GM21528 (cell line): ENCODE measurements at regions not wholly inside any gene's neighbourhood (a gene's known extent, or its start where the extent isn't known, plus 50 kb on each side); places are given as distances from the start of the nearest gene placed in this dataset.

Experiments used
- ATAC-seq: cut with Tn5 transposase; IDR thresholded peaks from one replicate; pipeline ENCODE4 v1.9.1; 2021; ENCODE audit warnings: mild to moderate bottlenecking, moderate library complexity; ENCODE audit not compliant: unreplicated experiment, low FRiP score

GRCh38 chr2:56688661-56689060, 504.9 kb downstream of the CCDC85A start:
- ATAC-seq, result no peak

- no peak for ATAC-seq
Observed at GRCh38 chr2:56693501-56693900, 509.7 kb downstream of the CCDC85A start.

- ATAC-seq, result no peak
Observed at GRCh38 chr2:56703001-56703400, 519.2 kb downstream of the CCDC85A start.

- ATAC-seq, result no peak
Observed at GRCh38 chr2:56705713-56706112, 521.9 kb downstream of the CCDC85A start.

- ATAC-seq, result no peak
Observed at GRCh38 chr2:56707218-56707617, 523.4 kb downstream of the CCDC85A start.

GRCh38 chr2:56707650-56708049, 523.9 kb downstream of the CCDC85A start:
- no peak for ATAC-seq

- no peak for ATAC-seq
Observed at GRCh38 chr2:56709181-56709580, 525.4 kb downstream of the CCDC85A start.

GRCh38 chr2:56713161-56713676, 529.4 kb downstream of the CCDC85A start:
- ATAC-seq, result no peak

GRCh38 chr2:56713978-56714377, 530.2 kb downstream of the CCDC85A start:
- ATAC-seq, result no peak

- ATAC-seq, result no peak
Observed at GRCh38 chr2:56714400-56714799, 530.6 kb downstream of the CCDC85A start.

GRCh38 chr2:56715683-56716082, 531.9 kb downstream of the CCDC85A start:
- no peak for ATAC-seq

- no peak for ATAC-seq
Observed at GRCh38 chr2:56718413-56718812, 534.6 kb downstream of the CCDC85A start.

GRCh38 chr2:56729212-56729611, 545.4 kb downstream of the CCDC85A start:
- no peak for ATAC-seq

- no peak for ATAC-seq
Observed at GRCh38 chr2:56732946-56733345, 549.2 kb downstream of the CCDC85A start.

- no peak for ATAC-seq
Observed at GRCh38 chr2:56739413-56739812, 555.6 kb downstream of the CCDC85A start.

- ATAC-seq, result no peak
Observed at GRCh38 chr2:56741601-56742102, 557.9 kb downstream of the CCDC85A start.

GRCh38 chr2:56743807-56744206, 560.0 kb downstream of the CCDC85A start:
- no peak for ATAC-seq

GRCh38 chr2:56749152-56749752, 565.5 kb downstream of the CCDC85A start:
- ATAC-seq, result peak; percentile 60

GRCh38 chr2:56753182-56753581, 569.4 kb downstream of the CCDC85A start:
- ATAC-seq, result no peak

GRCh38 chr2:56754066-56754615, 570.4 kb downstream of the CCDC85A start:
- ATAC-seq, result no peak

GRCh38 chr2:56754627-56755026, 570.8 kb downstream of the CCDC85A start:
- ATAC-seq, result no peak

- ATAC-seq, result no peak
Observed at GRCh38 chr2:56757884-56758545, 574.2 kb downstream of the CCDC85A start.
